Stimulated activated memory B cell treated with anti-CD40 and anti-IgM and Interleukin-4, amounts not matched to agents 10 μg/mL and 1 μg/mL and 100 μg/mL, for 72 hours (primary cell): ENCODE measurements at regions not wholly inside any gene's neighbourhood (a gene's known extent, or its start where the extent isn't known, plus 50 kb on each side); places are given as distances from the start of the nearest gene placed in this dataset.
A peak's percentile ranks its signal among the peaks of the same experiment; 100 is the strongest.
"Not testable (repeated sequence)": the region's sequence is repeated elsewhere in the genome, so short reads cannot be mapped to it uniquely, and the experiment has no call there.

ENCODE experiments used
- ATAC-seq: fragments of 150-1000 bp; cut with Tn5 transposase; 2 replicates; pipeline ENCODE4 v1.10.0; 2021
- H3K27ac Mint-ChIP-seq: one replicate; pipeline ENCODE4 v1.8.0; 2022; ENCODE audit warnings: mild to moderate bottlenecking, mixed read lengths
- H3K27me3 Mint-ChIP-seq: one replicate; pipeline ENCODE4 v1.8.0; 2022; ENCODE audit warnings: mixed read lengths
- H3K36me3 Mint-ChIP-seq: one replicate; pipeline ENCODE4 v1.8.0; 2022; ENCODE audit warnings: mixed read lengths
- H3K4me1 Mint-ChIP-seq: one replicate; pipeline ENCODE4 v1.8.0; 2022; ENCODE audit warnings: mixed read lengths
- H3K4me3 Mint-ChIP-seq: one replicate; pipeline ENCODE4 v1.8.0; 2022; ENCODE audit warnings: mild to moderate bottlenecking, moderate library complexity, mixed read lengths
- H3K9me3 Mint-ChIP-seq: one replicate; pipeline ENCODE4 v1.8.0; 2022; ENCODE audit warnings: mixed read lengths

- no peak overlapping the region for H3K4me3 Mint-ChIP-seq
- H3K9me3 Mint-ChIP-seq, result peaks cover 15% of the 10 kb centered on the region
- H3K36me3 Mint-ChIP-seq, result no peaks in the 10 kb centered on the region
- no peaks in the 10 kb centered on the region for H3K27me3 Mint-ChIP-seq
- peaks cover 7% of the 10 kb centered on the region for H3K4me1 Mint-ChIP-seq
- no peak for ATAC-seq
- H3K27ac Mint-ChIP-seq, result no peak overlapping the region
Observed at GRCh38 chr9:134566196-134566847, 75.3 kb upstream of the COL5A1 start.

GRCh38 chr9:134566936-134567335 is 74.7 kb upstream of the COL5A1 start:
- Mint-ChIP-seq H3K4me1 (peaks cover 7% of the 10 kb centered on the region), H3K27me3 (no peaks in the 10 kb centered on the region), H3K27ac (no peak overlapping the region), H3K36me3 (no peaks in the 10 kb centered on the region), H3K4me3 (no peak overlapping the region), H3K9me3 (peaks cover 15% of the 10 kb centered on the region)
- ATAC-seq, result no peak

DNA sequence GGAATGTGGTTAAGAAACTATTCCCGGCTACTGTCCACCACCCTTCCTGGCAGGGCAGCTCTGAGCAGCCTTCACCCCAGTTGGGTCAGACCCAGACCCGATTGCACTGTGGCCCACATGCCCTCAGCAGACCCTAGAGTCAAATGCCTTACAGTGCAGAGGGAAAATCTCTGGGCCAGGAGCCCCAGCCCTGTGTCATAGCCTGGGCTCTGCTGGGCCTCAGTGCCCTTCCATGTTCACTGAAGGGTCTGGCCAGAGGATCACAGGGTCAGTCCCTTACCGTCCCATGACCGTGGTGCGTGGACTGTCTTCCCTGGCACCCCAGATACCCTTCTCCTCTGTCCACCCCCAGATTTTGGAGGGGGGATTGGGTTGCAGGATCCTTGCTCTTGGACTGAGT is 73.5 kb upstream of the COL5A1 start:
- no peak overlapping the region for H3K27ac Mint-ChIP-seq
- peaks cover 12% of the 10 kb centered on the region for H3K9me3 Mint-ChIP-seq
- H3K27me3 Mint-ChIP-seq, result no peaks in the 10 kb centered on the region
- H3K4me3 Mint-ChIP-seq, result no peak overlapping the region
- H3K4me1 Mint-ChIP-seq, result peaks cover 7% of the 10 kb centered on the region
- no peak for ATAC-seq
- H3K36me3 Mint-ChIP-seq, result no peaks in the 10 kb centered on the region

- H3K4me1 Mint-ChIP-seq, result peaks cover 7% of the 10 kb centered on the region
- peaks cover 8% of the 10 kb centered on the region for H3K9me3 Mint-ChIP-seq
- no peaks in the 10 kb centered on the region for H3K36me3 Mint-ChIP-seq
- no peaks in the 10 kb centered on the region for H3K27me3 Mint-ChIP-seq
- no peak overlapping the region for H3K27ac Mint-ChIP-seq
- no peak overlapping the region for H3K4me3 Mint-ChIP-seq
- no peak for ATAC-seq
Observed at GRCh38 chr9:134568811-134569210, 72.8 kb upstream of the COL5A1 start.

DNA sequence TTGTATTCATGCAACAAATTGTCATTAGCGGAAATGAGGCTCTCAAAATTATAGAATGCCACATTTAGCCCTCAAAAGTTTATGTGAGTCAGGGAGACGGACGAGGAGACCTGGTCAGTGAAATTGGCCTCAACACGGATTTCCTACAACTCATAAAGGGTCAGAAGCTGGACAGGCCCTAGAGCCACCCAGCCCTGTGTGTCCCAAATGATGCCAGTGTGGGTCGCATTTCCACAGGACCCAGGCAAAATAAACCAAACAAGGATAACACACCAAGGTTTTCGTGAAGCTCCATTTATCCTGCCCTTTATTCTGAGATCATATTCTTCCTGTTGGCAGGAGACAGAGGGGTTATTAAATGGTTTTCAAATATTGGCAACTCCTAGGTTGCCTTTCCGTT is 72.0 kb upstream of the COL5A1 start:
- Mint-ChIP-seq H3K27me3 (no peaks in the 10 kb centered on the region), H3K36me3 (no peaks in the 10 kb centered on the region), H3K4me3 (no peak overlapping the region), H3K27ac (no peak overlapping the region), H3K9me3 (peaks cover 4% of the 10 kb centered on the region), H3K4me1 (peaks cover 7% of the 10 kb centered on the region)
- ATAC-seq, result no peak

DNA sequence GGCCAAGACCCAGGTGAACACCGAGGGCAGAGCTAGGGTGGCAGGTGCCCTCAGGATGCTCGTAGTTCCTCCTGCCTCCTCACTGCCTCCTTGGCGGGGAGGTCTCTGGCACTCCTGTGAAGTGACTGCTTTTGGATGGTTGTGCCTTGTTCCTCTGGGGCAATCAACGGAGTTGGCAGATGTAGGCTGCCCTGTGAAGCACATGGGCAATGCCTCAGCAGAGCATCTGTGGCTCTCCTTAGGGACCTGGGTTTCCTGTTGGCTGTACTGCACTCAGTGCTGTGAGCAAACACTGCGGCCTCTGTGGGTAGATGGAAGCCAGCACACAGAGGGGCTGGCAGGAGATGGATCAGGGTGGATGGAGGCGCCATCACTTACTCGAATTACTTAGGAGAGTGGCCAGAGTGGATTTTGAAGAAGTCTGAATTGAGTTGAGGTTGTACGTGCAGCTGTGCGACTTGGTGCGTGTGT is 71.4 kb upstream of the COL5A1 start:
- Mint-ChIP-seq H3K27ac (no peak overlapping the region), H3K36me3 (no peaks in the 10 kb centered on the region), H3K4me3 (no peak overlapping the region), H3K9me3 (peaks cover 4% of the 10 kb centered on the region), H3K27me3 (no peaks in the 10 kb centered on the region), H3K4me1 (peaks cover 7% of the 10 kb centered on the region)
- peak; percentile 78 for ATAC-seq

- Mint-ChIP-seq H3K4me1 (peaks cover 7% of the 10 kb centered on the region), H3K36me3 (no peaks in the 10 kb centered on the region), H3K9me3 (peaks cover 4% of the 10 kb centered on the region), H3K27ac (no peak overlapping the region), H3K27me3 (peaks cover 5% of the 10 kb centered on the region), H3K4me3 (no peak overlapping the region)
- ATAC-seq, result no peak
Observed at GRCh38 chr9:134570711-134571325, 70.8 kb upstream of the COL5A1 start.

GRCh38 chr9:134571326-134571931 is 70.2 kb upstream of the COL5A1 start:
- Mint-ChIP-seq H3K4me1 (peaks cover 7% of the 10 kb centered on the region), H3K27me3 (peaks cover 11% of the 10 kb centered on the region), H3K4me3 (no peak overlapping the region), H3K36me3 (no peaks in the 10 kb centered on the region), H3K9me3 (peaks cover 4% of the 10 kb centered on the region), H3K27ac (no peak overlapping the region)
- no peak for ATAC-seq

- H3K4me1 Mint-ChIP-seq, result peaks cover 7% of the 10 kb centered on the region
- peak; percentile 49 for ATAC-seq
- H3K36me3 Mint-ChIP-seq, result no peaks in the 10 kb centered on the region
- H3K4me3 Mint-ChIP-seq, result no peak overlapping the region
- H3K9me3 Mint-ChIP-seq, result peaks cover 4% of the 10 kb centered on the region
- H3K27me3 Mint-ChIP-seq, result peaks cover 19% of the 10 kb centered on the region
- H3K27ac Mint-ChIP-seq, result no peak overlapping the region
Observed at GRCh38 chr9:134571946-134572917, 69.4 kb upstream of the COL5A1 start.

- H3K4me3 Mint-ChIP-seq, H3K36me3 Mint-ChIP-seq, H3K4me1 Mint-ChIP-seq, H3K27ac Mint-ChIP-seq, H3K9me3 Mint-ChIP-seq, ATAC-seq: not testable (repeated sequence)
- peaks cover 43% of the 10 kb centered on the region for H3K27me3 Mint-ChIP-seq
Observed at GRCh38 chr9:134574686-134575085, 66.9 kb upstream of the COL5A1 start.

DNA sequence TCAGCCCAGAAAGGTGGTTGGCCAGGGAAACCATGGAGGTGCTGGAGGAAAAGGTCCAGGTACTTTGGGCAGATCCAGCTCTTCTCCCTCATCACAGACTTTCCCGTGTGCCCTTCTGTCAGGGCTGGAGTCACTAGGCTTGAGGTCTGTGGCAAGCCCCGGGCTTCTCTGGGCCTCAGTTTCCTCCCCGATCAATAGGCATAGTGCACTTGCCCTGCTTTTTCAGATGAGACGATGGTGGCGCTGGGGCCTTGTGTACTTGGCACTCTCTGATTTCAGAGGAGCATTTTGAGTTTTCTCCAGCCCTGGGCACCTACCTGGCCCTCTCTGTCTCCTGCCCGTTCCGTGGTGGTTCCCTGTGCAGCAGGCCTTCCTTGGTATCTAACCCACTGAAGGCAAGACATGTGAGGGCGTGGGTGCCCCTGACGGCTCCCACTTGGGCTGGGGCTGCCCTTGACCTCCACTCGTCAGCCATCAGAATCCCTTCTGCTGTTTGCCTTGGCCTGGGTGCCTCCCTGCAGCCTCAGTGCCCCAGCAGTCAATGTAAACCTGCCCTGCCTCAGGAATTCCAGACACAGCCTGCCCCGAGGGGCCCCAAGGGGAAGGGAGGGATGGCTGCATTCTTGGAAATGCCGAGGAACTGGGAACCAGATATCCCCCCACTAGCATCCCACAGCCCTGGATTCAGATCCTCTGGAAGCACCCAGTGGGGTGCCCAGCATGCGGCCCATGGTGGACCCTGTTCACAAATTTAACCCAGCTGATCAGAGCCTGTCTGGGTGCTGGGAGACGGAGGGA is 66.3 kb upstream of the COL5A1 start:
- Mint-ChIP-seq H3K36me3 (peaks cover 7% of the 10 kb centered on the region), H3K27ac (no peak overlapping the region), H3K9me3 (peaks cover 7% of the 10 kb centered on the region), H3K27me3 (peaks cover 50% of the 10 kb centered on the region), H3K4me3 (no peak overlapping the region), H3K4me1 (peaks cover 4% of the 10 kb centered on the region)
- ATAC-seq, result no peak

GRCh38 chr9:134575901-134576176 is 65.8 kb upstream of the COL5A1 start:
- Mint-ChIP-seq H3K27me3 (peaks cover 54% of the 10 kb centered on the region), H3K36me3 (peaks cover 7% of the 10 kb centered on the region), H3K4me3 (no peak overlapping the region), H3K27ac (no peak overlapping the region), H3K9me3 (peaks cover 10% of the 10 kb centered on the region), H3K4me1 (no peaks in the 10 kb centered on the region)
- no peak for ATAC-seq

- no peak for ATAC-seq
- no peaks in the 10 kb centered on the region for H3K36me3 Mint-ChIP-seq
- no peak overlapping the region for H3K4me3 Mint-ChIP-seq
- H3K4me1 Mint-ChIP-seq, result no peaks in the 10 kb centered on the region
- H3K9me3 Mint-ChIP-seq, result peaks cover 3% of the 10 kb centered on the region
- H3K27ac Mint-ChIP-seq, result no peak overlapping the region
- peaks cover 25% of the 10 kb centered on the region for H3K27me3 Mint-ChIP-seq
Observed at GRCh38 chr9:134585021-134585561, 56.5 kb upstream of the COL5A1 start.
